Smooth muscle cell of the brain vasculature (primary cell): ENCODE measurements at regions not wholly inside any gene's neighbourhood (a gene's known extent, or its start where the extent isn't known, plus 50 kb on each side); places are given as distances from the start of the nearest gene placed in this dataset.

Experiments used
- DNase-seq: peaks from one replicate; pipeline ENCODE4 v3.0.0-alpha.2; 2012; ENCODE audit warnings: low read depth, low spot score

- no peak for DNase-seq
These were observed 401.3 kb upstream of the KIF2A start for GRCh38 chr5:61904730-61905129.

DNA sequence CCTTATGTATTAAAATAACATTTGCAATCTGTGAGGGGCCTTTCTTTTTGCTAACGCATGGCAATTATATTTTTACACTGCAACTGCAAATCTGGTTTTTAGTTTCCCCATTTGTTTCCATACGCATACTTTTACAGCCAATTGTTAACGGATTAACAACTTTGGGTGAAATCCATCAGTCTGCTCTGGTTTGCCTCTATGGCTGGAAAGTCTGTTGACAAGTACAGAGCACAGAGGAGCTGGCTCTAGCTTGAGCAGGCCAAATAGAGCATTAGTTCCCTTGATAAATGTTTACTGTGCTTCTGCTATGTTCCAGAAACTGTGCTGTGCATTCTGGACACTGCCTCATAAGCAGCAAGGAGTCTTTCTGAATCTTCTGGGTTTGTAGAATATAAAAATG lies 400.4 kb upstream of the KIF2A start:
- DNase-seq = no peak

GRCh38 chr5:61906820-61907219 lies 399.2 kb upstream of the KIF2A start:
- DNase-seq = no peak

DNA sequence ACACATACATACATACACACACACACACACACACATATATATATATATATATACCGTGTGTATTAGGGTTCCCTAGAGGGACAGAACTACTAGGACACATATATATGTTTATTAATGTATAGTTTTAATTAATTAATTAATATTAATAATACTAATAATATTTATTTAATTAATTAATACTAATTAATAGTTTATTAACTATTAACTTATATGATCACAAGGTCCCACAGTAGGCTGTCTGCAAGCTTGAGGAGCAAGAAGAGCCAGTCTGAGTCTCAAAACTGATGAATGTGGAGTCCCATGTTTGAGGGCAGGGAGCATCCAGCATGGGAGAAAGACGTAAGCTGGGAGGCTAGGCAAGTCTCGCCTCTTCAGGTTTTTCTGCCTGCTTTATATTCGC lies 398.0 kb upstream of the KIF2A start:
- DNase-seq = no peak

- DNase-seq = no peak
These were observed 395.2 kb upstream of the KIF2A start for GRCh38 chr5:61910771-61911170.

DNA sequence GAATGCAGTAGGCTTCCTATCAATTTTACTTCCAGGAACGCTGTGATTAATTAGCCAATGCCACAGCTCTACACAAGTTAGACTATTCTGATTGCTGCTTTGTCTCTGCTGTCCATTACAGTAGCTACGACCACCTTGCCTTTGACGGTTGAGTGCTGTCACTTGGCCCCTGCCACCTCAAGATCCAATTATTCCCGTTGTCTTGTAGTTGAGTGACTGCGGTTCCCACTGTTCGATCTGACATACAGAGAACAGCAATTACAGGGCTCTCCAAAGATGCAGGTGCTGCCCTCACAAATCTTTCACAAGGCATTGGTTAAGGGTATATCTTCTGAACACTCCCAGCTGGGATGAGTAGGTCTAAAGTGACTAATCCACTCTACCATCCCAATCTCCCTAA lies 393.4 kb upstream of the KIF2A start:
- DNase-seq = no peak

DNA sequence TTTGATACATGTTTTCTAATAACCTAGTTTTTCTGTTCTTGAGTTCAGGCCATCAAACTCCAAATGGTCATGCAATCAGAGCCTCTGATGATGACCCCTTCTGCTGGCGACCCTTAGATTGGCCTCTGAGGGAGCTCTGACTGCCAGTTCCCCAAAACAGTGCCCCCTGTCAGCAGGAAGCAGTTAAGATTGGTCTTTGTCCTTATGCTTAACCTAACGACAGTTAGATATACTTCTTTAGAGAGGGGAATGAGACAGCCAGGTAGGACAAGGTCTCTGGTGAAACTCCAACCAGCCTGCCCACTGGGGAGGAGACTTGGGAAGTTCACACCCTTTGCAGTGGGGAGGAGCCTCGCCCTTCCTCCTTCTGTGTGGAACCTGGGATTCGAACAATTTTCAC lies 390.4 kb upstream of the KIF2A start:
- no peak for DNase-seq

DNA sequence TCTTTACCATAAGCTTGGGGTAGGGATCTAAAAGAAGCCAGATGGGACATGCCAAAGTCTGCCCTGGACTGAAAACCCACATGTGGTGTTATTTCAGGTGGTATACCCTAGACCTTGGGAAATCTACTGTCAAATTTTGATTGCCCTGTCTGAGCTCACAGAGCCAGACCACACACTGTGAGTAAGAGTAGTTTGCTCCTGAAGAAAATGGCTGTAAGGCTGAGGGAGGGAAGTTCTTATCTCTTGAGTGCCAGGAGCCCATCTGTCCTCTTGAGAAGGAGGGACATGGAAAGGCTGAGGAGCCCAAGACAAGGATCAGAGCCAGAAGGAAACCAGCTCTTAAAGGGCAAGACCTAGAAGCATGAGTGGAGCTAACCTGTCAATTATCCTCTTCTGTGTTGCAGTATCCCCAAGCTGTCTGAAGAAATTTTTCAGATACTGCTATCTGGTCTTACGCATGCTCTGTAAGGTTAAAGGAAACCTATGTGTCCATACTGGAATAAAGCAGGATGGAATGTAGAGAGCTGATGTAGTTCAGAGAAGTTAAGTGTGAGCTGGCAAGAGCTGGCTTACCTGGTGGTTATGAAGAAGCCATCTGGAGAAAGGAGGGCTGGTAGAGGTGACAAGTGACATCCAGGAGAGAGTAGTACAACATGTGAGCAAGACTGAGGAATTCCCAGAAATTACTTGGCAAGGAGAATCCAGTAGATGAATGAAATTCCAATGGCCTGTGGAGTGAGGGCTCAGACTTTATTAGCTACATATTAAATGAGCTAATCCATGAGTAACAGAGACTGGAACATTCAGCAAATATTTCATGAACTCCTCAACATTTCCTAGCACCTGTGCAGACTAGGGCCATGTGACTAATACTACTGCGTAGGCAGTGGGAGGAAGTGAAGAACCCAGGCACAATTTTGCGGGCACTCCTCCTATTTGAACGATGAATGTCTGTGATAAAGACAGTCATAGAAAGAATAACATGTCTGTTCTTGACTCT lies 389.1 kb upstream of the KIF2A start:
- no peak for DNase-seq

- DNase-seq = no peak
These were observed 387.4 kb upstream of the KIF2A start for GRCh38 chr5:61918611-61919010.

- no peak for DNase-seq
These were observed 386.1 kb upstream of the KIF2A start for GRCh38 chr5:61919920-61920319.

GRCh38 chr5:61924251-61924650 lies 381.8 kb upstream of the KIF2A start:
- no peak for DNase-seq

GRCh38 chr5:61926911-61927310 lies 379.1 kb upstream of the KIF2A start:
- DNase-seq = no peak

DNA sequence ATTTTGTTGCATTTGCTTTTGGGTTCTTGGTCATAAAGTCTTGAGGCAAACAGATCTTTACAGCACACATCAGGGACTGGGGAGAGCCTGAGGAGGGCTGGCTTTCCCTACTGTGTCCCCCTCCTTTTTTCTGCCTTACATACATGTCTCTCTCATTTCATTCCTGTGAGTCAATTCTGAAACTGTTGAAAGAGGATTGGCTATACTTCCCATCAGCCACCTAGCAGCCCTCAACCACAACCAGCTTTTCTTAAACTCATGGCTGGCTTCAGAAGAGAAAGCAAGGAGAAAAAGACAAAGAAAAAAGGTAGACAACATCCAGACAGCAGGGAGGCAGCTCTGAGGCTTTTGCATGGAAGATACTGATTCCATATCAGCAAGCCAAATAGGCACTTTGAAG lies 374.8 kb upstream of the KIF2A start:
- no peak for DNase-seq

DNA sequence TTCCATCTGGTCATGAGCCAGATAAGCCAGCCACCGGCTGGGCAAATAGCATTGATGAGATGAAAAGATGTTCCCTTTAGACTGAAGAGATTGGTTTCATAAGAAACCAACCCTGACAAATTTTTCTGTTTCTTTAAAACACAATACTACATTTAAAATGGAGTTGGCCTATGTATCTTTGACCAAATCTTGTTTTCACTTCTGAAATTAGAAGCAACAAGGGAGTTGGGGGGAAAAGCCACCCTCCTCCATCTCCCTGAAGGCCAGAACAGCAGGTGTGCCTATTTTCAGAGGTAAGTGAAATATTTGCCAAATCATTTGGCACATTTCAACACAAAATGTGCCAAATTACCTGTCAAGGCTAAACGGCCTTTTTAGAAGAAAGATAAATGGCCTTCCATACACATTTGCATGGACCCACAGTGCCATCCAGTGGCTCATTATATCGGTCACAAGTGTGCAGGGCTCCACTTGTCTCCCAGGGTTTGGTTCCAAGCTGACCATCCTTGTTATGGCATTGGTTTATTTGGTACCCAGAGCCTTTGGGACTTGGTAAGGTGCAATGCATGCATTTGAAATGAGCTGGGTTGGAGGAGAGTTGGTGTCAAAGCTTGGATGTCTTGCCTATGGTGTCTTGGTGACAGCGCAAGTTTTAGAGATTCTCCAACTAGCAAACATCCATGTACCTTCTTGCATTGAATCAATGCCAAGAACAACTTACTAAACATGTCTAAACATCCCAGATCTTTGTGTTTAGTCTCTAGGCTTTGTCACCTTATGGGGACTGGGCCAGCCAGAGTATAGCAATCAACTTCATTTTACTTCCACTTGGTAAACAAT lies 372.0 kb upstream of the KIF2A start:
- peak; percentile 3 for DNase-seq

DNA sequence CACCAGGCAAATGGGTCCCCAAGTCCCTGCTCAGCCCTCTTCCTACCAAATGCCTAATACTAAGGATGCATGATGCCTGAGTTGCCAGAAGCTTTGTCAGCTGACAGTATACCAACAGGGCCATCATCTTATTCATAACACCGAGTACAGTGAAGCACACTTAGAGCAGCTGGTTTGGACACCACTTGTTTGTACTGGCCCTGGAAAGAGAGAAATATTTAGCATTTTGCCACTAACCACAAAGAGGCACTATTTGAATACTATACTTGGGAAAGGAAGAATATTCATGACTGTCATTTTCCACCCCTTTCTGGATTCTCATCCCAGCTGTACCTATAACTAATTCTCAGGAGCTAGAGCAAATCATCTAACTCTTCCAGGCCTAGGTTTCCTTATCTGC lies 364.4 kb upstream of the KIF2A start:
- DNase-seq = no peak

- DNase-seq = no peak
These were observed 363.4 kb upstream of the KIF2A start for GRCh38 chr5:61942462-61943049.

DNA sequence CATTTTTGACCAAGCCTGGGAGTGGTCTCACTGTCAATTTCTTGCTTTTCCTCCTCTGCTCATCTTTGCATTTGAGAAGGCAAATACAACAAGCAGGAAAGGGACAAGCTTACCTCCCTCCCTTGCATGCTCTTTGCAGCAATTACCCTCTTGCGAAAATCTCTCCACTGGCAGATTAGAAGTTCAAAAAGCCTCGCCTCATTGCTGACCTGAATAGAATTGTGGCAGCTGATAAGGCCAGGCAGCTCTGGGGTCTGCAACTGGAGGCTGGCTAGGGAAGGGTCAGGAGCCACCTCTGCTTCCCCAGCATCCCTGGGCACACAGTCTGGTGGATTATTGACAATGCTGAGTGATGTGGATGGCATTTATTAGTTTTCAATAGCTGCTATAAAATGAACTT lies 362.3 kb upstream of the KIF2A start:
- no peak for DNase-seq

GRCh38 chr5:61948151-61948550 lies 357.9 kb upstream of the KIF2A start:
- DNase-seq = no peak

- DNase-seq = no peak
These were observed 356.8 kb upstream of the KIF2A start for GRCh38 chr5:61949054-61949678.

DNA sequence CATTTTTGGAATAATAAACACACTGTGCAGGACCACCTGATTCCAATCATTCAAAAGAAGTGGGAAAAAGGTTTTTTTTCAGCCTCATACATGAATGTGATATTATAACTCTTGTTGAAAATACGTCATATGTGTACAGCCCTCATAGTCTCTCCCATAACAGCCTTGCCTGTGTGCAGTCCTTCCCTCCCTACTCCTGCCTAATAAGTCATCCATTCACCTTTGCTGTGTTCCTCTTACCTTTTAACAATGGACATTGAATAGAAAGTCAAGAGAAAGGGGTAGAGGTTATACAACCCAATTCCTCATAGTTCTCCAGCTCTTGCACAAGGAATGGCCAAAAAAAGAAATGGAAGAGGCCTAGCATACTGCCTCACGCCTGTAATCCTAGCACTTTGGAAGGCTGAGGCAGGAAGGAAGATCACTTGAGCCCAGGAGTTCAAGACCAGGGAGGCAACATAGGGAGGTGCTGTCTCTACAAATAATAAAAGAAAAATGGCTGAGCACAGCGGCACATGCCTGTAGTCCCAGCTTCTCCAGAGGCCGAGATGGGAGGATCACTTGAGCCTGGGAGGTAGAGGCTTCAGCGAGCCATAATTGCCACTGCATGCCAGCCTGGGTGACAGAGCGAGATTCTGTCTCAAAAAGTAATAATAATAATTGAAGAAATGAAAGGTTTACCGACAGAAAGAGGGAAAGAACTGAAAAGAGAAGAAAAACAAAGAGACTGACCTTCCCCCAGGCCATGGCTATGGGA lies 356.1 kb upstream of the KIF2A start:
- DNase-seq = no peak

DNA sequence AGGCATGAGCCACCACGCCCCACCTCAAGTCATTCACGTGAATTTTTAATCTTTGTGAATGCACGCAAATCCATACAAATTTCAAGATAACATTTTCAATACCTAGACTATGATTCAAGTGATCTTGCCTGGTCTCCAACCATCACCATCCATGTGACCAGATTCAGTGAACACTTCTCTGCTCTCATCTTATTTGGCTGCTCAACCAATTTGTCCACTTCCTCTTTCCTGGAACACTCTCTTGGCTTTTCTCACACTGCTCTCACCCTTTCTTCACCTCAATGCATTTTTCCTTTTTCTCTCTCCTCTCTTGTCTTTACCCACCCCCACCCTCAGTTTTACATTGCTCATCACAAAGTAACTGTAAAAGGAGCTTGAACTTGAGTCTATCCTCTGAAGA lies 354.7 kb upstream of the KIF2A start:
- DNase-seq = no peak
